Fibroblast of lung (primary cell): ENCODE measurements at regions not wholly inside any gene's neighbourhood (a gene's known extent, or its start where the extent isn't known, plus 50 kb on each side); places are given as distances from the start of the nearest gene placed in this dataset.

Source experiments
- EZH2 ChIP-seq: IDR thresholded peaks from 2 replicates; pipeline ENCODE4 v1.5.1; 2012; ENCODE audit warnings: low read length, control low read depth, mild to moderate bottlenecking; ENCODE audit errors: missing control alignments
- TF ChIP-seq, protein P1 (sequence below), 2 donors: IDR thresholded peaks in 1 of 2; conservative IDR thresholded peaks in 1 of 2; 1 replicate in 1 of 2; 2 replicates in 1 of 2; pipeline ENCODE4 v1.5.1; 2011 to 2012; ENCODE audit warnings: low read length in 2 of 2, control low read depth in 1 of 2, inconsistent platforms in 1 of 2, low read depth in 1 of 2, mild to moderate bottlenecking in 1 of 2

DNA sequence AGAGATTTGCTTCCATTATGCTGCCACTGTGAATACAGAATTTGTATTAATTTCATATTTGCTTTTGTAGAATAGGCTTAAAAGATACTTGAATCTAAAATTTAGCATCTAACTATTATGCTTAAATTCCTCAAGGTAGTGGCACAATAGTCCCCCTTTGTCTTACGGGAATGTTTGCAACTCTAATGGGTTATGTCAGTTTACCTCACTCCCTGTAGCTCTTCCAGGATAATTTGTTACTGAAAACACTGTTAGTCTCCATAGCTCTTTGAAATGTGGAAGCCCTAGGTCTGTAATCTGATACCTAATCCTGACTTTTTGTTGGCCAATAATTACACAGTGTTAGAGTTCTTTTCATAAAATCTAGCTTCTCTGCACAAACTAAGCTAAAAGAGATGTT, 433.4 kb downstream of the PYDC2 start:
- no peak for TF ChIP-seq EZH2
- TF ChIP-seq, protein P1, sequence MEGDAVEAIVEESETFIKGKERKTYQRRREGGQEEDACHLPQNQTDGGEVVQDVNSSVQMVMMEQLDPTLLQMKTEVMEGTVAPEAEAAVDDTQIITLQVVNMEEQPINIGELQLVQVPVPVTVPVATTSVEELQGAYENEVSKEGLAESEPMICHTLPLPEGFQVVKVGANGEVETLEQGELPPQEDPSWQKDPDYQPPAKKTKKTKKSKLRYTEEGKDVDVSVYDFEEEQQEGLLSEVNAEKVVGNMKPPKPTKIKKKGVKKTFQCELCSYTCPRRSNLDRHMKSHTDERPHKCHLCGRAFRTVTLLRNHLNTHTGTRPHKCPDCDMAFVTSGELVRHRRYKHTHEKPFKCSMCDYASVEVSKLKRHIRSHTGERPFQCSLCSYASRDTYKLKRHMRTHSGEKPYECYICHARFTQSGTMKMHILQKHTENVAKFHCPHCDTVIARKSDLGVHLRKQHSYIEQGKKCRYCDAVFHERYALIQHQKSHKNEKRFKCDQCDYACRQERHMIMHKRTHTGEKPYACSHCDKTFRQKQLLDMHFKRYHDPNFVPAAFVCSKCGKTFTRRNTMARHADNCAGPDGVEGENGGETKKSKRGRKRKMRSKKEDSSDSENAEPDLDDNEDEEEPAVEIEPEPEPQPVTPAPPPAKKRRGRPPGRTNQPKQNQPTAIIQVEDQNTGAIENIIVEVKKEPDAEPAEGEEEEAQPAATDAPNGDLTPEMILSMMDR (conservative IDR thresholded peaks at IDR 0.05 in 1 of 2, IDR thresholded peaks at IDR 0.05 in 1 of 2; ENCODE audit: low read depth in 1 of 2, low read length in 2 of 2) = no peak
